SK-N-MC (cell line): ENCODE measurements at regions not wholly inside any gene's neighbourhood (a gene's known extent, or its start where the extent isn't known, plus 50 kb on each side); places are given as distances from the start of the nearest gene placed in this dataset.

Experiments
- EZH2 ChIP-seq: fragments of 200-600 bp; sonication (generic); IDR thresholded peaks from one replicate; pipeline ENCODE4 v1.6.1; 2017; ENCODE audit warnings: antibody characterized with exemption
- POLR2AphosphoS5 ChIP-seq: IDR thresholded peaks from 2 replicates; pipeline ENCODE4 v1.6.1; 2012; ENCODE audit warnings: mild to moderate bottlenecking, low read depth, low read length, borderline replicate concordance

DNA sequence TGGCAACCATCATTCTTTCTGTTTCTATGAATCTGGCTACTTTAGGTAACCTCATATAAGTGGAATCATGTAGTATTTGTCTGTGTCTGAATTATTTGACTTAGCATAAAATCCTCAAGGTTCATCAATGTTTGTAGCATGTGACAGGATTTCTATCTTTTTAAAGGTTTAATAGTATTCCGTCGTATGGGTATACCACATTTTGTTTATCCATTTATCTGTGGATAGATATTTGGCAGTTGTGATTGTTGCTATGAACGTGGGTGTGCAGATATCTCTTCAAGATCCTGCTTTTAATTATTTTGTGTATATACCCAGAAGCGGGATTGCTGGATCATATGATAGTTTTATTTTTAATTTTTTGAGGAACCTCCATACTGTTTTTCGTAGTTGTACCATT, 421.7 kb downstream of the PCNX1 start:
- no peak for TF ChIP-seq EZH2
- TF ChIP-seq POLR2AphosphoS5, result no peak
